Neural progenitor cell (in vitro differentiated cells): ENCODE measurements at regions not wholly inside any gene's neighbourhood (a gene's known extent, or its start where the extent isn't known, plus 50 kb on each side); places are given as distances from the start of the nearest gene placed in this dataset.
A peak's percentile ranks its signal among the peaks of the same experiment; 100 is the strongest.

Experiments used
- DNase-seq: peaks from one replicate; pipeline ENCODE4 v3.0.0-alpha.2; 2016; ENCODE audit warnings: low spot score
- H2AFZ ChIP-seq: fragments of 200-600 bp; sonication (generic); replicated peaks from 2 replicates; pipeline ENCODE4 v1.6.1; 2016; ENCODE audit warnings: antibody characterized with exemption
- H3F3A ChIP-seq: fragments of 200-600 bp; sonication (generic); 2 replicates; pipeline ENCODE4 v1.6.1; 2016; ENCODE audit warnings: antibody characterized with exemption, low read depth
- H3K27ac ChIP-seq: fragments of 200-600 bp; sonication (generic); 2 replicates; pipeline ENCODE4 v1.5.1; 2016; ENCODE audit warnings: mild to moderate bottlenecking
- H3K27me3 ChIP-seq: fragments of 200-600 bp; sonication (generic); 2 replicates; pipeline ENCODE4 v1.6.1; 2016; ENCODE audit warnings: mild to moderate bottlenecking, moderate library complexity
- H3K36me3 ChIP-seq: fragments of 200-600 bp; sonication (generic); 2 replicates; pipeline ENCODE4 v1.5.1; 2016
- H3K4me1 ChIP-seq: fragments of 200-600 bp; sonication (generic); 2 replicates; pipeline ENCODE4 v1.6.1; 2016; ENCODE audit warnings: mixed run types
- H3K4me2 ChIP-seq: fragments of 200-600 bp; sonication (generic); 2 replicates; pipeline ENCODE4 v1.6.1; 2016
- H3K4me3 ChIP-seq: fragments of 200-600 bp; sonication (generic); 2 replicates; pipeline ENCODE4 v1.5.1; 2016
- H3K79me2 ChIP-seq: fragments of 200-600 bp; sonication (generic); 2 replicates; pipeline ENCODE4 v1.6.1; 2016; ENCODE audit warnings: low read depth
- H3K9ac ChIP-seq: fragments of 200-600 bp; sonication (generic); 2 replicates; pipeline ENCODE4 v1.6.1; 2016
- H3K9me3 ChIP-seq: fragments of 200-600 bp; sonication (generic); 2 replicates; pipeline ENCODE4 v1.5.1; 2016; ENCODE audit warnings: low read depth
- H4K20me1 ChIP-seq: fragments of 200-600 bp; sonication (generic); 2 replicates; pipeline ENCODE4 v1.6.1; 2016; ENCODE audit warnings: low read depth
- H3K27ac Mint-ChIP-seq: 3 replicates; pipeline ENCODE4 v1.8.0; 2021; ENCODE audit warnings: mixed read lengths
- H3K27me3 Mint-ChIP-seq: 2 replicates; pipeline ENCODE4 v1.8.0; 2022; ENCODE audit warnings: low read depth, mild to moderate bottlenecking, inconsistent platforms, moderate library complexity, mixed read lengths; ENCODE audit not compliant: insufficient read depth
- H3K36me3 Mint-ChIP-seq: 3 replicates; pipeline ENCODE4 v1.8.0; 2021; ENCODE audit warnings: mixed read lengths
- H3K4me1 Mint-ChIP-seq: 3 replicates; pipeline ENCODE4 v1.8.0; 2021; ENCODE audit warnings: mixed read lengths
- H3K4me3 Mint-ChIP-seq: 3 replicates; pipeline ENCODE4 v1.8.0; 2021; ENCODE audit warnings: mild to moderate bottlenecking, moderate library complexity, mixed read lengths
- H3K9me3 Mint-ChIP-seq: 3 replicates; pipeline ENCODE4 v1.8.0; 2020; ENCODE audit warnings: mixed read lengths
- EZH2 ChIP-seq: fragments of 200-600 bp; sonication (generic); IDR thresholded peaks from 2 replicates; pipeline ENCODE4 v1.6.1; 2017; ENCODE audit warnings: antibody characterized with exemption, mild to moderate bottlenecking, moderate library complexity
- EZH2phosphoT487 ChIP-seq: fragments of 200-600 bp; sonication (generic); IDR thresholded peaks from 2 replicates; pipeline ENCODE4 v1.6.1; 2017; ENCODE audit warnings: antibody characterized with exemption
- TF ChIP-seq, protein P1 (sequence below): fragments of 200-600 bp; sonication (generic); IDR thresholded peaks from 2 replicates; pipeline ENCODE4 v1.5.1; 2017; ENCODE audit warnings: antibody characterized with exemption, mild to moderate bottlenecking

DNA sequence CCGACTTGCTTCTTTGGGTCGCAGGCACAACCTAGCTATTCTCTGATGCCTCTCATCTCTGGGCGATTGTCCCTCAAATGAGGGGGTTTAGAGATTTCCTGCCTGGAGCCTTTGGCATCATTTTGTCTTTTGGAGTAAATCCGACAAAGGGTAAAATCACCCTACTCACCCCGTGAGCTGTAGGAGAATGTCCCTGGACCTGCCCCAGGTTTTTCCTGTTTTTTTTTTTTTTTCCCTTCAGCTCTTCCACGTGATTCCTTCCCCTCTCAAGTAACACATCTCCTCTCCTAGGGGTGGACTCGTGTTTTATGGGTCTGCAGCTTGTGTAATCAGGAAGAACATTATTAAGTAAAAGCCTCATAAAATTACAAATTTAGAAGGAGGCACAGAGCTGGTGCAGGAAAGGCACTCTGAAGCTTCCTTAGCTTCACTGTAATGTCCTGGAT is 128.4 kb upstream of the ZNF746 start:
- H3K9ac ChIP-seq = no peak overlapping the region
- Mint-ChIP-seq H3K27ac (no peak overlapping the region), H3K4me3 (peak overlapping the region; percentile 80)

DNA sequence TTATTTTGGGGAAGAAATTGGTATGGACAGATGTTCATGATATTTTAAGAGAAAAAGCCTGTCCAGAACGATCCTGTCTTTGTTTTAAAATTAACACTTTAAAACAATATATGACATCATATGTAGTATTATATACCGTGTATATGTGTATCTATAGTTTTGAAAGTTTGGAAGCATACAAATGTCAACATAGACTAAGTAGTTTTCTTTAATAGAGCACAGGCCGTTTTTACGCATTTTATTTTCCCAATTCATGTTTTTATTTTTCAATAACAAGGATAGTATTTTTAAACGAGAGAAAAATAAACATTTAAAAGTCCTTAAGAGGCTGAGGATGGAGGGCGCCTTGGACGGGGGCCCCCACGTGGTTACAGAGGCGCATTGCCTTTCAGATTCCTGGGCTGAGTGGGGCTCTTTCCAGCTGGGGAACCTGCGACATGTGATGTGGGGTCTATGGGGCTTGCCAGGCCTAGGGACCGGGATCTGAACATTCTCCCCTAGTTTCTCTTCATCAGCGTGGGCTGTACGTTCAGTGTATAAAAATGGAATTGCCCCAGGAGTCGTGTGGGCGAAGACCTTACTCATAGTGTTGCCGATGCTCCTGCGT is 127.8 kb upstream of the ZNF746 start:
- TF ChIP-seq EZH2phosphoT487 = no peak
- TF ChIP-seq, protein P1, sequence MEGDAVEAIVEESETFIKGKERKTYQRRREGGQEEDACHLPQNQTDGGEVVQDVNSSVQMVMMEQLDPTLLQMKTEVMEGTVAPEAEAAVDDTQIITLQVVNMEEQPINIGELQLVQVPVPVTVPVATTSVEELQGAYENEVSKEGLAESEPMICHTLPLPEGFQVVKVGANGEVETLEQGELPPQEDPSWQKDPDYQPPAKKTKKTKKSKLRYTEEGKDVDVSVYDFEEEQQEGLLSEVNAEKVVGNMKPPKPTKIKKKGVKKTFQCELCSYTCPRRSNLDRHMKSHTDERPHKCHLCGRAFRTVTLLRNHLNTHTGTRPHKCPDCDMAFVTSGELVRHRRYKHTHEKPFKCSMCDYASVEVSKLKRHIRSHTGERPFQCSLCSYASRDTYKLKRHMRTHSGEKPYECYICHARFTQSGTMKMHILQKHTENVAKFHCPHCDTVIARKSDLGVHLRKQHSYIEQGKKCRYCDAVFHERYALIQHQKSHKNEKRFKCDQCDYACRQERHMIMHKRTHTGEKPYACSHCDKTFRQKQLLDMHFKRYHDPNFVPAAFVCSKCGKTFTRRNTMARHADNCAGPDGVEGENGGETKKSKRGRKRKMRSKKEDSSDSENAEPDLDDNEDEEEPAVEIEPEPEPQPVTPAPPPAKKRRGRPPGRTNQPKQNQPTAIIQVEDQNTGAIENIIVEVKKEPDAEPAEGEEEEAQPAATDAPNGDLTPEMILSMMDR = peak; percentile 76
- no peak for TF ChIP-seq EZH2
- Histone ChIP-seq H3K4me1 (no peaks in the 10 kb centered on the region), H3K9ac (no peak overlapping the region), H2AFZ (no peak overlapping the region), H3K79me2 (peaks cover 29% of the 10 kb centered on the region), H3K4me2 (peak overlapping the region; percentile 84), H3K9me3 (no peaks in the 10 kb centered on the region), H3K4me3 (peak overlapping the region; percentile 96), H3K27me3 (peaks cover 35% of the 10 kb centered on the region), H3F3A (no peaks in the 10 kb centered on the region), H3K27ac (no peak overlapping the region), H4K20me1 (peaks cover 27% of the 10 kb centered on the region), H3K36me3 (no peaks in the 10 kb centered on the region)
- Mint-ChIP-seq H3K9me3 (no peaks in the 10 kb centered on the region), H3K4me1 (peaks cover 21% of the 10 kb centered on the region), H3K27ac (no peak overlapping the region), H3K36me3 (peaks cover 4% of the 10 kb centered on the region), H3K4me3 (peak overlapping the region; percentile 80), H3K27me3 (peaks cover 4% of the 10 kb centered on the region)
- DNase-seq = peak; percentile 83

More for the DNA sequence above, 128.4 kb upstream of the ZNF746 start:
- peaks cover 40% of the 10 kb centered on the region for H3K27me3 ChIP-seq
- no peaks in the 10 kb centered on the region for H3K9me3 ChIP-seq
- H4K20me1 ChIP-seq = peaks cover 23% of the 10 kb centered on the region
- H2AFZ ChIP-seq = no peak overlapping the region
- H3F3A ChIP-seq = no peaks in the 10 kb centered on the region
- Mint-ChIP-seq H3K36me3 (peaks cover under 1% of the 10 kb centered on the region), H3K4me1 (peaks cover 21% of the 10 kb centered on the region), H3K9me3 (no peaks in the 10 kb centered on the region), H3K27me3 (peaks cover 4% of the 10 kb centered on the region)
- H3K27ac ChIP-seq = no peak overlapping the region
- H3K79me2 ChIP-seq = peaks cover 29% of the 10 kb centered on the region
- H3K4me1 ChIP-seq = no peaks in the 10 kb centered on the region
- H3K4me2 ChIP-seq = no peak overlapping the region
- DNase-seq = no peak
- no peak overlapping the region for H3K4me3 ChIP-seq
- TF ChIP-seq EZH2 (no peak), EZH2phosphoT487 (no peak)
- TF ChIP-seq, protein P1 = no peak
- H3K36me3 ChIP-seq = no peaks in the 10 kb centered on the region

DNA sequence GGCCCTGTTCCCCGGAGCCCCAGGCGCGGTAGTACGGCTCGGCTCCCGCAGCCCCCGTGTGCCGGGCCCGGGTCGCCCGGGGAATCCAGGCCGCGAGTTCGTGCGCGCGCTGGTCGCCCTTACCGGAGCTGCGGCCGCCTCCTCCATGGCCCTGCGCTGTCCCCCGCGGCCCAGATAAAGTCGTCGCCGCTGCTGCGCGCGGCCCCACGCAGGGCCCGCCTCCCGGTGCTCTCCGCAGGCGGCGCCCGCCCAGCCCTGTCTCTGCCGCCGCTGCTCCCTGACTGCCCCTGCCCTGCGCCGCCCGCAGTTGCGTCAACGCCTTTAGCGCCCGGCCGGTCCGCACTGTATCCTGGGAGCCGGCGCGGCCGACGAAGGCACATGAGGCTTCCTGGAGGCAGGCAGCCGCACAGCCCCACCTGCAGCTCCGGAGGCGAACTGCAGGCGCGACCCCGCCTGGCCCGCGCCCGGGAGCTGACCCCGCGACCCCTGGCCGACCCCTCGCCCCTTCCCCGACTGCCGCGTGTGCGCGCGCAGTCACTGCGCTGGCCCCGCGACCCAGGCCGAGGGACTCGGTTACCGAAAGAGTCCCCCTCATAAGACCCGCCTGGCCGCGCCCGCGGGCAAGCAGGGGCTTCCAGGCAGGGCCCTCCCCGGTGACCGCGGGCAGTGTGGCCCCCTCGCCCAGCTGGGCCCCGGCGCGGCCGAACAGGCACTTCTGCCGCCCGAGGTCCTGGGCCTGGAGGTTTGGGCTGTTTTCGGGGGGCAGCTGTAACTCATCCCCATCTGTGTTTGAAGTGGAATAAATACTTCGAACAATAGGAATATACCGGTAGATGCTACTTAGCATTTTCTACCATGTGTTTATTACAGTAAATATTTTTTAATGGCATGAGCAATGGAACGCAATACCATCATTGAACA is 127.1 kb upstream of the ZNF746 start:
- no peaks in the 10 kb centered on the region for H3F3A ChIP-seq
- no peaks in the 10 kb centered on the region for H3K9me3 ChIP-seq
- H3K27ac ChIP-seq = no peak overlapping the region
- H3K4me2 ChIP-seq = peak overlapping the region; percentile 84
- peaks cover 21% of the 10 kb centered on the region for H3K4me1 Mint-ChIP-seq
- no peaks in the 10 kb centered on the region for H3K4me1 ChIP-seq
- no peaks in the 10 kb centered on the region for H3K36me3 ChIP-seq
- peak overlapping the region; percentile 87 for H2AFZ ChIP-seq
- peak; percentile 97 for DNase-seq
- TF ChIP-seq, protein P1 = peak; percentile 78
- no peak for TF ChIP-seq EZH2phosphoT487
- H3K9me3 Mint-ChIP-seq = no peaks in the 10 kb centered on the region
- H3K4me3 ChIP-seq = peak overlapping the region; percentile 96
- peaks cover 27% of the 10 kb centered on the region for H3K27me3 ChIP-seq
- peaks cover 4% of the 10 kb centered on the region for H3K27me3 Mint-ChIP-seq
- H3K79me2 ChIP-seq = peaks cover 29% of the 10 kb centered on the region
- peak overlapping the region; percentile 92 for H3K4me3 Mint-ChIP-seq
- H3K9ac ChIP-seq = peak overlapping the region; percentile 88
- H3K36me3 Mint-ChIP-seq = peaks cover 8% of the 10 kb centered on the region
- H3K27ac Mint-ChIP-seq = no peak overlapping the region
- H4K20me1 ChIP-seq = peaks cover 32% of the 10 kb centered on the region
